Central memory CD8-positive, alpha-beta T cell (primary cell): ENCODE measurements at regions not wholly inside any gene's neighbourhood (a gene's known extent, or its start where the extent isn't known, plus 50 kb on each side); places are given as distances from the start of the nearest gene placed in this dataset.

ENCODE experiments used
- ATAC-seq: fragments of 150-1000 bp; cut with Tn5 transposase; replicated peaks from 2 replicates; pipeline ENCODE4 v1.10.0; 2022; ENCODE audit warnings: mild to moderate bottlenecking, moderate FRiP score, moderate number of reproducible peaks; ENCODE audit not compliant: poor library complexity, severe bottlenecking; ENCODE audit errors: extremely low read depth
- DNase-seq, 2 donors: peaks; one replicate each; pipeline ENCODE4 v3.0.0; 2021; ENCODE audit warnings: low spot score in 2 of 2
- H3K27ac Mint-ChIP-seq: one replicate; pipeline ENCODE4 v1.8.0; 2022; ENCODE audit warnings: low read depth, mild to moderate bottlenecking, moderate library complexity, mixed read lengths
- H3K27me3 Mint-ChIP-seq: one replicate; pipeline ENCODE4 v1.8.0; 2022; ENCODE audit warnings: mixed read lengths
- H3K36me3 Mint-ChIP-seq: one replicate; pipeline ENCODE4 v1.8.0; 2022; ENCODE audit warnings: mild to moderate bottlenecking, moderate library complexity, mixed read lengths; ENCODE audit not compliant: insufficient read depth
- H3K4me1 Mint-ChIP-seq: one replicate; pipeline ENCODE4 v1.8.0; 2022; ENCODE audit warnings: mixed read lengths
- H3K4me3 Mint-ChIP-seq: one replicate; pipeline ENCODE4 v1.8.0; 2022; ENCODE audit warnings: mild to moderate bottlenecking, moderate library complexity, mixed read lengths
- H3K9me3 Mint-ChIP-seq: one replicate; pipeline ENCODE4 v1.8.0; 2022; ENCODE audit warnings: mixed read lengths

DNA sequence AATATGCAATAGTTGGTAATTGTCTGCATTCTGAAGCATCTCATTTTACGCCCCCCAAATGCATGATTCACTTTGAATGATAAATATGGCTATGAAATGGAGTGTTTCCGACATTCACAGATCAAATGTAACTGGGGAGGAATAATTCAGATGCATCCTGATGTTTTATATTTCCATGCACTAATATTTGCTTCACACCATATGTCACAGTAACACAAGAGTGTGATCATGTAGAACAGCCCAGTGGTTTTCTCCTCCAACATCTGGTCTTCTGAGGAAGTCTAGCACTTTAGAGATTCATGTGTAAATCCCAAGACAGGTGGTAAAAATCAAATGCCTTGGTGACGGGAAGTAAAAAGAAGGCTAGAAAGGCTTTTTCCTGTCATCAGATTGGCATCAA is 273.1 kb downstream of the DIO2 start:
- no peaks in the 10 kb centered on the region for H3K4me1 Mint-ChIP-seq
- no peak overlapping the region for H3K27ac Mint-ChIP-seq
- no peak for ATAC-seq
- peaks cover 10% of the 10 kb centered on the region for H3K9me3 Mint-ChIP-seq
- H3K4me3 Mint-ChIP-seq, result no peak overlapping the region
- no peak for DNase-seq
- no peaks in the 10 kb centered on the region for H3K27me3 Mint-ChIP-seq
- no peaks in the 10 kb centered on the region for H3K36me3 Mint-ChIP-seq

DNA sequence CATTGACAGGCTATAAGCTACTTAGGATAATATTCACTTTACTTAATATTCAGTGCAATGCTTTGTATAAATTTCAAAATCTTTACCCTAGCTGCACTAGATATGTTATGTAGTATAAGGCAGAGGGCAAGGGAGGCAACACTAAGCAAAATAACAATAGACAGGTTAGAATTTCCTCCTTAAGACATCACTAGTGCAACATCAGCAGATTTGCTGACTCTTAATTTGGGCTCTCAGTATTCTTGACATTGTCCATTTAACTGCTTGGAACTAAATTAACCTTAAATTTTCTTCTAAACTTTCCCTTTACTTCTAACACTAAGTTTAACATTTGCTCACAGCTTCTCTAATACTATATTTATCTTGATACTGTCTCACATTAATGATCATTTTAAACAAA is 273.9 kb downstream of the DIO2 start:
- Mint-ChIP-seq H3K27me3 (no peaks in the 10 kb centered on the region), H3K4me1 (no peaks in the 10 kb centered on the region), H3K4me3 (no peak overlapping the region), H3K9me3 (peaks cover 6% of the 10 kb centered on the region), H3K27ac (no peak overlapping the region), H3K36me3 (no peaks in the 10 kb centered on the region)
- ATAC-seq (no peak), DNase-seq (no peak)

DNA sequence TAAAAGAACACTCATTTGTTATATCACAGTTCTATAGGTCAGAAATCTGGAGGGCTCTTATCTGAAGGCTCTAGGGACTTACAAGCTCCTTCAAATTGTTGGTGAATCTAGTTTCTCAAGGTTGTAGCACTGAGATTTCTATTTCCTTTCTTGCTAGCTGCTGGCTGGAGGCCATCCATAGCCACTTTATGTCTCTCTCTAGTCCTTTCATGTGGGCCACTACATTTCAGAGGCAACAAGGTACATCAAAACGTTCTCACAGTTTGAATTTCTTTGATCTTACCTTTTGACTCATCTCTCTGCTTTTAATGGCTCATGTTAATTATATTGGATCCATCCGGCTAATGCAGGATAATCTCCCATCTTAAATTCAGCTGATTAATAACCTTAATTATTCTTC is 286.8 kb downstream of the DIO2 start:
- no peaks in the 10 kb centered on the region for H3K27me3 Mint-ChIP-seq
- no peak overlapping the region for H3K4me3 Mint-ChIP-seq
- DNase-seq (no peak), ATAC-seq (no peak)
- peaks cover 52% of the 10 kb centered on the region for H3K9me3 Mint-ChIP-seq
- H3K36me3 Mint-ChIP-seq, result no peaks in the 10 kb centered on the region
- H3K4me1 Mint-ChIP-seq, result no peaks in the 10 kb centered on the region
- H3K27ac Mint-ChIP-seq, result no peak overlapping the region

- ATAC-seq (no peak), DNase-seq (no peak)
- no peaks in the 10 kb centered on the region for H3K36me3 Mint-ChIP-seq
- no peaks in the 10 kb centered on the region for H3K27me3 Mint-ChIP-seq
- H3K4me3 Mint-ChIP-seq, result no peak overlapping the region
- no peaks in the 10 kb centered on the region for H3K4me1 Mint-ChIP-seq
- H3K9me3 Mint-ChIP-seq, result peaks cover 27% of the 10 kb centered on the region
- no peak overlapping the region for H3K27ac Mint-ChIP-seq
These were observed 291.1 kb downstream of the DIO2 start for GRCh38 chr14:79920180-79920692.
